Inflammatory macrophage treated with lipopolysaccharide for 1 hour (primary cell): ENCODE measurements at regions not wholly inside any gene's neighbourhood (a gene's known extent, or its start where the extent isn't known, plus 50 kb on each side); places are given as distances from the start of the nearest gene placed in this dataset.
"Not testable (repeated sequence)": the region's sequence is repeated elsewhere in the genome, so short reads cannot be mapped to it uniquely, and the experiment has no call there.

ENCODE experiments used
- DNase-seq, 2 donors: peaks; one replicate each; pipeline ENCODE4 v3.0.0-alpha.2; 2020 to 2022

DNA sequence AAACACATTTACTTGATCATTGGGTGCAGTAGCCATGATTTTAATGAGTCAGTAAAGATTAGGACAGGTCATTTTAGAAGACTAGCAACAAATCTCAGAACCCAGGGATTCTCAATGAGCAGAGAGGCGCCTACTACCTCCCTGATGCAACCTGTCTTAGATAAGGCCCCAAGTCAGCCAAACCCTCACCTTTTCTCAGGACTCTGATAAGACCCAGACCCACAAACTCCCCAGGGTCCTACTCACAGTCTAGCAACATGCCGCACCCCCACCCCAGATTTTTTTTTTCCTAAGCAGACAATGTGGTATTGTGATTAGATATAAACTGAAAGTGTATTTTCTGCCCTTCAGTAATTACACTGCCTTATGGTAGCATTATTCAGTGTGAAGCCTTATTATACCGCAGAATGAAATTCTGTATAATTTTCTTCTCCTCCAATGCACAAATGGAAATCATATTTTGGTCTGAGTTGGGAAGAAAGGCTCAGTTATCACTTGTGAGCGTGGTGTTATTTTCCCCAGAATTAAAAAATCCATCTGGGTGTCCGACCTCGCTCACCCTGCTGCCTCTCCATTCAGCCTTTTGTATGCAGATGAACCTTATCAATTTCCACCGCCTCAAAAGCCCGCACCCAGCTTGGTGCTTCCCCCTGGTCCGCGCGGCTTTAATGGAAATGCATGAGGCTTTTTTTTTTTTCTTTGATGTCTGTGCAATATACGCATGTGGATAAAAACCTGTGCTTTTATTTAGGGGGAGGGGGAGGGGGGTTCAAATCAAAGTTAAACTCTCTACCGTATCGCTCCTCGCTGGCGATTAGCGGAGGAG, 122.0 kb upstream of the SOX14 start:
- DNase-seq = no peak

DNA sequence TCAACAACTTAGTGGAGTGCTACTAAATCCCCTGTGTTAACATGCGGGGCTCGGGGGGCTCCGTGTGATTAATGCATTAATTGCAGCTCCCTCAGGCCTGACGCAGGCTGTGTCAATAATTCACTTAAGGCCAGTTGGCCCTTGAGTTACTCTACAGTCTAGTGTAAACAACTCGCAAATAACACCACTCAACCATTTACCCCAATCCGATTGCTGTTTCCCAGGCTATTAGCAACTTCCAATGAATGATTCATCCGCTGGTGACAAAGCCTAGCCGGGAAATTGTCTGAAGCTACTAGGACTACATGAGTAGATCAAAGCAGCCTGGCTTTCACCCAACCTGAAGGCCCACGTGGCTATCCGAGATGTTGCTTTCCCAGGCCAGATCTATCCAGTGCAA, 121.3 kb upstream of the SOX14 start:
- DNase-seq = no peak

DNA sequence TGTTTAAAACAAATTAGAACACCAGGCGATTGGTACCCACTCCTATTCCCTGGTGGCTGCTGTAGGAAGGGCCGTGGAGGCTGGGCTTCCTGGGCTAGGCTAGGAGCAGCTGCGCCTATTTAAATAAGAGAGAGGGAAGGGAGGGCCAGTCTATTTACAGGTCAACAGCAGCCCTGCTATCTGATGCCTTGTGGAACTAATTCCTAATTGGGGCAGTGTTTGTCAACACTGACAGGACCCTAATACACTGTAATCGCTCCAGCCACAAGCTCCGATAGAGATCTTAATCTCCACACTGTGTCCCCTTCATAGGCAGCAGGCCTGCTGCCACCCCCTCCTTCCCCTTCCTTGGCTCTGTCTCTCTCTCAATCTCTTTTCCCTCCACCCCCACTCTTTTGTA, 116.9 kb upstream of the SOX14 start:
- no peak for DNase-seq

DNA sequence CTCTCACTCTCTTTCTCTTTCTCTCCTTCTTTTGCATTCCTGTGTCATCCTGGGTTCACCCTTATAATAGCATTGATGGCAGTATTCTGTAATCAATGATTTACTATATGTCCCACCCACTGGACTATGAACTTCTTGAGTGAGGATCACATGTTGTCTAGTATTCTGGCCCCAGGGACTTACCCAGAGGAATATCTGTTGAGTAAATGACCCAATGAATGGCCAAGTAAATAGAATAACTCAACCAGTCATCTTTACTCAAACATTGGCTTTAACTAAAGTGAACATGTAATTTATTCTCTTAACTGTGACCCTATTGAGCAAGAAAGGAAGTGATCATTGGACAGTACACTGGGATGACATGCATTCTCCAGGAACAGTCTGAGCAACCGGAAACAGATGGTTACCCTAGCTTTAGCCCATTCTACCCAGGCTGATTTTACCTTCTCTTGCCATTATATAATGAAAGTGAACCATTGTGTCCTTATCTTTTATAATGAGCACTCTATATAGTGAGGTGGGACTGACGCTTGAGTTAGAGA, 94.5 kb upstream of the SOX14 start:
- DNase-seq = no peak

DNA sequence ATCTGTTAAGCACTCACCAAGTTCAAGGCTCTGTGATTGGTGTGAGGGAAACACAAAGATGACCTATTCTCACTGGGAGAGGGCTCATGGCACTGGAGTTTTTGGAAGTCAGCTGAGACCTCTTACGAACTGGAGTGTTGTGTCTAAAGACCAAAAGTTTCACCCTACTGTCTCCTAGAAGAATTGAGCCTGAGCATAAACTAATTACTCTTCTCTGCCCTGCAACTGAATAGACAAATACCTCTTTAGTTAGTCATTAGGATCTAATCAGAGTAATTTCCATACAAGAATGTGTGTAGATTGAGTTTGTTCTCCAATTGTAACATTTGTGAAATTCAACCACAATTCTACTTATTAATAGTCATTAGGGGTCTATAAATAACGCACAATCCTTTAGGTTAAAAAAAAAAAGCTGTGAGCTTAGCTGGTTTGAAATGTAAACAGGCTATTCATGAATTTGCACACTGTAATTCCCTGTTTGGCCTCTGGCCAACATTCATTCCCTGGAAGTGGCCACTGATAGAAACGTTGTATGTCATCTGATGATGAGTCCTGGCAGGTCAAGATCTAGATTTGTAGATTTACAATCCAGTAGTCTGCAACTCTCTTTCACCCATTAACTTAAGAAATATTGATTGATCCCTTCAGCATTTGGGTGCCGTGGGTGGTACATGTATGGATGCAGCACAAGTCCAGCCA, 76.8 kb upstream of the SOX14 start:
- no peak for DNase-seq

DNA sequence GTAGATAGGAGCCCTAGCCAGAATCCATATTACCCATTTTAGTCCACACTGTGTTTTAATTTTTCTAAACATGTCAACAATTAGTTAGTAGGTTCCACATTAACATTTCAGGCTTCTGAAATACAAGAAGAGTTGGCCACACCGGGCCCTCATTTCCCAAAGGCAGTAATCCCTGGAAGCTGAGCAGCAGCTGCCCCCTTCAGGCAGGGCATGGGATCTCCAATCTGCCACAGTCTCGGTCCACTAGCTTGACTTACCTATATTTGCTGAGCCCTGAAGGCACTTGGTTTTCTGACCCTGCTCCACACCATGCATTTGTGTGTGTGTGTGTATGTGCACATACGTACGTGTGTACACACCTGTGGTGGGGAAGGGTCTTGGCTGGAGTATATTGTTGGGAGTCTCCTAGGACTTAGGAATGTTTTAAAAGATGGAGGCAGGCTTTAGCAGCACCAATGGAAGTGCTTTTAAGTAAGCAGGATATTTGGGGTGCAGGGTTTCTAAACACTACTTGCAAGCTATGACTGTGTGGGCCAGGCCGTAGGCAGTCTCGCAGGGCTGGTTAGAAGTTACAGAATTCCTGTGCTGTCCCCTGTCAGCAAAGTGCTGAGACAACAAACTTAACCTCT, 71.2 kb upstream of the SOX14 start:
- peak in 1 of 2 donors; percentile 3 for DNase-seq

DNA sequence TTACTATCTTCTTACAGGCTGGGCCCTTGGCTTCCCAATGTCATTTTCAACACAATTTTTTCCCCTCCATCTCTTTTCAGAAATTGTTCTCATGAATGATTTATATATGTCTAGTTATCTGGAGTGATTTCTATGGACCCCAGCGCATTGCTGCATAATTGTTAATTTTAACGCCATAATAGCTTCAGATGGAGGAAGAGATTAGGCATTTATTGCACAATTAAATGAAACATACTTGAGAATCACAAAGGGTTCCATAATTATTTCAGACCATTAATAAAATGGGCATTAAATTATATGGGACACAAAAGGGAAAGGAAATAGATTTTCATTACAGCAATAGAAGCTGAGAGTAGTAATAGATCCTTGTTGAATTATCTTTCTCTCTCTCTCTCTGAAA, 70.3 kb upstream of the SOX14 start:
- no peak for DNase-seq

DNA sequence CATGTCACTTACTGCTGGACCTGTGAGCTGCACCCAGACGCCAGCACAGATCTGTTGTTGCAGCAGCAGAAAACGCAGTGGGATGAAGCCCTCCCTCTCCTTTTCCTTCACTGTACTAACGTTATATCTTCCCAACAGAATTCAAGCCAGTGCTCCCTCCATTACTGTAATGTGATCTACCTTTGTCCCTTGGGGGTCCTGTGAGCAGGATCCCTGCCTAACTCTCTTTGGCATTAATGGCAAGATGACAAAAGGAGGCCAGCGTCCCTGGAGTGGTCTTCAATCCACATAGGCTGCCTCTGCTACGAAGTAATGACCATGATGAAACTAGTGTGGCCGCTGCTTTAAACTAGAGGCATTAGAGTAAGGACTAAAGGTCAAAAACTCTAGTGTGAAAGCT, 69.3 kb upstream of the SOX14 start:
- no peak for DNase-seq

DNA sequence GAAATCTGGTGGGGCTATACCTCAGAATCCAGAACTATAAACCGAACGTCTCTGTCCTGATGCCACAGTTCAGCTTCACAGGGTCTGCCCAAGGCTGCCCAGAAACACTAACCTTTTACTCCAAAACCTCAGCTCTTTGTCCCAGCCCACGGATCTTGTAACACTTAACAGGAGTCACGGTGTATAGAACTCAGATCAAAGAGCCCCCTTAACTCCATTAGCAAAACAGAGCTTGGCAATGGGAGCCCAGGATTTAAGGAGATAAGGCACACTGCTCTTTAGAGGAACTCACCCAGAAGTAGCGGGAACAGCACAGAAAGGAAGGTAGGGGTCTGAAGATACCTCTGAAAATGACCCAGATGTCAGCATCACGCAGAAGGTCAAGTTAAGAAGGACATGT, 68.8 kb upstream of the SOX14 start:
- DNase-seq = no peak

DNA sequence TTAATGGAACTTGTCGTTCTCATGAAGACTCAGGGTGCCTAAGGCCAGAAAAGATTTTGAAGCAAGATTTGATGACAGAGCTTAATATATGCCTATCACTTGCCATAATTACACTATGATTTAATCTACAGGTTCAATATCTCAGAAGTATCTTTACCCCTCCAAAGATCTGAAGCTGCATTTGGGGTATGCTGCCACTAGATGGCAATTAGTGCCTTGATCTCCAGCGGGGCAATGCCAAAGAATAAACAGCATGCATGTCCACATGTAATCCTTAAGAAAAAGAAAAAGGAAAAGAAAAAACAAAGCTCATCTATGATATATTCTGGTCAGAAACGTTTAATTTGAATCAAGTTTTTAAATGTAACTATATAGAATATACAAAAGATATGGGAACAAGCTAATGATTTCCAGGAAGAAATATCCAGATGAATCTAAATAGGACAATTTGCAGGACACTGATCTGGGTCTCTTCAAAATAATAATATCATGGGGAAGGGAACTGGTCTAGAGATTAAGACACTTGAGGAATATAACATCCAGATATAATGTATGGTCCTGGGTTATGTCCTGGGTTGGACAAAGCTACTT, 55.0 kb upstream of the SOX14 start:
- DNase-seq = peak in 1 of 2 donors; percentile 5

DNA sequence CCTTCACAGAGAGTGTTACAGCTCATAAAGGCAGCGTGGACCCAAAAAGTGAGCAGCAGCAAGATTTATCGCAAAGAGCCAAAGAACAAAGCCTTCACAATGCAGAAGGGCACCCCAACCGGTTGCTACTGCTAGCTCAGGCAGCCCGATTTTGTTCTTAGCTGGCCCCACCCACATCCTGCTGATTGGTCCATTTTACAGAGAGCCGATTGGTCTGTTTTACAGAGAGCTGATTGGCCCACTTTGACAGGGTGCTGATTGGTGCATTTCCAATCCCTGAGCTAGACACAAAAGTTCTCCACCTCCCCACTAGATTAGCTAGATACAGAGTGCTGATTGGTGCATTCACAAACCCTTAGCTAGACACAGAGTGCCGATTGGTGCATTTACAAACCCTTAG, 50.1 kb upstream of the SOX14 start:
- not testable (repeated sequence) for DNase-seq
